ENCODE measurements at regions not wholly inside any gene's neighbourhood (a gene's known extent, or its start where the extent isn't known, plus 50 kb on each side); places are given as distances from the start of the nearest gene placed in this dataset.
"Not testable (repeated sequence)": the region's sequence is repeated elsewhere in the genome, so short reads cannot be mapped to it uniquely, and the experiment has no call there.

- no peak for DNase-seq (ENCODE audit: low spot score)
These were observed 331.7 kb downstream of the TMEM121 start for GRCh38 chr14:105857826-105858675.

- no peak for DNase-seq (ENCODE audit: low spot score)
These were observed 332.3 kb downstream of the TMEM121 start for GRCh38 chr14:105858676-105859025.

GRCh38 chr14:105859073-105859716 is 332.8 kb downstream of the TMEM121 start:
- DNase-seq (ENCODE audit: low spot score) = not testable (repeated sequence)

- DNase-seq (ENCODE audit: low spot score) = no peak
These were observed 333.6 kb downstream of the TMEM121 start for GRCh38 chr14:105859717-105860614.

- DNase-seq (ENCODE audit: low spot score) = no peak
These were observed 334.5 kb downstream of the TMEM121 start for GRCh38 chr14:105860615-105861580.

- DNase-seq (ENCODE audit: low spot score) = no peak
These were observed 335.6 kb downstream of the TMEM121 start for GRCh38 chr14:105861985-105862465.

GRCh38 chr14:105862581-105863239 is 336.3 kb downstream of the TMEM121 start:
- no peak for DNase-seq (ENCODE audit: low spot score)

GRCh38 chr14:105863296-105864108 is 337.1 kb downstream of the TMEM121 start:
- DNase-seq (ENCODE audit: low spot score) = no peak

- DNase-seq (ENCODE audit: low spot score) = no peak
These were observed 337.7 kb downstream of the TMEM121 start for GRCh38 chr14:105864116-105864515.

- no peak for DNase-seq (ENCODE audit: low spot score)
These were observed 338.4 kb downstream of the TMEM121 start for GRCh38 chr14:105864651-105865265.

- no peak for DNase-seq (ENCODE audit: low spot score)
These were observed 339.0 kb downstream of the TMEM121 start for GRCh38 chr14:105865266-105865903.

GRCh38 chr14:105865904-105866840 is 339.8 kb downstream of the TMEM121 start:
- DNase-seq (ENCODE audit: low spot score) = no peak

GRCh38 chr14:105866841-105867321 is 340.5 kb downstream of the TMEM121 start:
- DNase-seq (ENCODE audit: low spot score) = no peak

GRCh38 chr14:105867961-105868599 is 341.7 kb downstream of the TMEM121 start:
- DNase-seq (ENCODE audit: low spot score) = no peak

GRCh38 chr14:105871590-105871989 is 345.2 kb downstream of the TMEM121 start:
- DNase-seq (ENCODE audit: low spot score) = no peak

- no peak for DNase-seq (ENCODE audit: low spot score)
These were observed 347.6 kb downstream of the TMEM121 start for GRCh38 chr14:105873870-105874512.
